ENCODE measurements at regions not wholly inside any gene's neighbourhood (a gene's known extent, or its start where the extent isn't known, plus 50 kb on each side); places are given as distances from the start of the nearest gene placed in this dataset.

GRCh38 chr6:146903451-146903850, 300.8 kb upstream of the STXBP5 start:
- no peak for DNase-seq (ENCODE audit: low spot score)

- no peak for DNase-seq (ENCODE audit: low spot score)
These were observed 299.6 kb upstream of the STXBP5 start for GRCh38 chr6:146904596-146904995.

GRCh38 chr6:146905181-146905704, 299.0 kb upstream of the STXBP5 start:
- no peak for DNase-seq (ENCODE audit: low spot score)

GRCh38 chr6:146908786-146909185, 295.4 kb upstream of the STXBP5 start:
- DNase-seq (ENCODE audit: low spot score), result no peak

- DNase-seq (ENCODE audit: low spot score), result no peak
These were observed 294.8 kb upstream of the STXBP5 start for GRCh38 chr6:146909376-146909775.

GRCh38 chr6:146909886-146910285, 294.3 kb upstream of the STXBP5 start:
- DNase-seq (ENCODE audit: low spot score), result no peak

GRCh38 chr6:146910611-146911010, 293.6 kb upstream of the STXBP5 start:
- DNase-seq (ENCODE audit: low spot score), result no peak

- DNase-seq (ENCODE audit: low spot score), result no peak
These were observed 292.5 kb upstream of the STXBP5 start for GRCh38 chr6:146911635-146912215.

- no peak for DNase-seq (ENCODE audit: low spot score)
These were observed 291.2 kb upstream of the STXBP5 start for GRCh38 chr6:146912730-146913685.

GRCh38 chr6:146913842-146914488, 290.3 kb upstream of the STXBP5 start:
- peak; percentile 29 for DNase-seq (ENCODE audit: low spot score)

GRCh38 chr6:146914489-146915483, 289.4 kb upstream of the STXBP5 start:
- no peak for DNase-seq (ENCODE audit: low spot score)

- no peak for DNase-seq (ENCODE audit: low spot score)
These were observed 288.5 kb upstream of the STXBP5 start for GRCh38 chr6:146915671-146916127.

- no peak for DNase-seq (ENCODE audit: low spot score)
These were observed 287.7 kb upstream of the STXBP5 start for GRCh38 chr6:146916435-146917025.

- DNase-seq (ENCODE audit: low spot score), result no peak
These were observed 287.0 kb upstream of the STXBP5 start for GRCh38 chr6:146917182-146917581.

- no peak for DNase-seq (ENCODE audit: low spot score)
These were observed 286.2 kb upstream of the STXBP5 start for GRCh38 chr6:146917979-146918378.

- DNase-seq (ENCODE audit: low spot score), result no peak
These were observed 285.2 kb upstream of the STXBP5 start for GRCh38 chr6:146919017-146919416.

- no peak for DNase-seq (ENCODE audit: low spot score)
These were observed 280.9 kb upstream of the STXBP5 start for GRCh38 chr6:146923205-146923833.

GRCh38 chr6:146925846-146926245, 278.4 kb upstream of the STXBP5 start:
- no peak for DNase-seq (ENCODE audit: low spot score)

GRCh38 chr6:146928503-146928902, 275.7 kb upstream of the STXBP5 start:
- no peak for DNase-seq (ENCODE audit: low spot score)

- no peak for DNase-seq (ENCODE audit: low spot score)
These were observed 273.0 kb upstream of the STXBP5 start for GRCh38 chr6:146931214-146931613.

All from globus pallidus (tissue), 1 donor.